ENCODE measurements at regions not wholly inside any gene's neighbourhood (a gene's known extent, or its start where the extent isn't known, plus 50 kb on each side); places are given as distances from the start of the nearest gene placed in this dataset.

- TF ChIP-seq POLR2A (IDR thresholded peaks at IDR 0.05; ENCODE audit: low read length): no peak
- DNase-seq: no peak
These were observed 52.5 kb upstream of the SPTLC3 start for GRCh38 chr20:12956303-12956702.

DNA sequence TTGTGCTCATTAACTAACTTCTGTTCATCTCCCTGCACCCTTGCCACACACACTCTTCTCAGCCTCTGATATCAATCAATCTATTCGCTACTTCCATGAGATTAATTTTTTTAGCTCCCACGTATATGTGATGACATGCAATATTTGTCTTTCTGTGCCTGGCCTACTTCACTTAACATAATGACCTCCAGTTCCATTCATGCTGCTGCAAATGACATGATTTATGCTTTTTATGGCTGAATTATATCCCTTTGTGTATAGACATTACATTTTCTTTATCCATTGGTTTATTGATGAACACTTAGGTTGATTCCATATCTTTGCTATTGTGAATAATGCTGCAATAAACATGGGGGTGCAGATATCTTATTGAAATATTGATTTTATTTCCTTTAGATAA, 50.8 kb upstream of the SPTLC3 start:
- TF ChIP-seq GATA1 (IDR thresholded peaks at IDR 0.05; ENCODE audit: low read depth, low read length) (no peak), POLR2A (IDR thresholded peaks at IDR 0.05; ENCODE audit: low read length) (no peak)
- no peak for DNase-seq
